ENCODE measurements at regions not wholly inside any gene's neighbourhood (a gene's known extent, or its start where the extent isn't known, plus 50 kb on each side); places are given as distances from the start of the nearest gene placed in this dataset.

- no peak overlapping the region for H2AK5ac ChIP-seq (ENCODE audit: low read depth, low read length)
- H3K4me2 ChIP-seq (ENCODE audit: insufficient read depth, low read length, poor library complexity, severe bottlenecking) = no peak overlapping the region
- H4K91ac ChIP-seq (ENCODE audit: low read depth, low read length, poor library complexity) = no peak overlapping the region
- no peaks in the 10 kb centered on the region for H3K27me3 ChIP-seq (ENCODE audit: control insufficient read depth in 3 of 3, insufficient read depth in 3 of 3, low read depth in 1 of 3, low read length in 3 of 3)
- no peak for DNase-seq (ENCODE audit: low spot score)
- no peaks in the 10 kb centered on the region for H3K79me1 ChIP-seq (ENCODE audit: low read depth, low read length)
- no peak overlapping the region for H3K23ac ChIP-seq (ENCODE audit: low read depth, low read length, poor library complexity)
- H3K18ac ChIP-seq (ENCODE audit: low read length) = no peak overlapping the region
- no CpG with 5 or more reads among the region's 1 CpG for WGBS, 2 donors (ENCODE audit: extremely low coverage in 2 of 2, insufficient read length in 2 of 2, insufficient replicate concordance in 1 of 2)
- no peak overlapping the region for H2BK5ac ChIP-seq (ENCODE audit: low read length)
- no peak overlapping the region for H2BK12ac ChIP-seq (ENCODE audit: low read length)
- H2BK120ac ChIP-seq (ENCODE audit: low read depth, low read length) = no peak overlapping the region
- no peak overlapping the region for H3K4me3 ChIP-seq (ENCODE audit: low read length in 2 of 2)
- no peak overlapping the region for H2BK15ac ChIP-seq (ENCODE audit: low read length)
- no peak overlapping the region for H3K27ac ChIP-seq (replicated peaks; ENCODE audit: low read length)
- H3K9ac ChIP-seq (ENCODE audit: low read depth, low read length, poor library complexity) = no peak overlapping the region
- H2AFZ ChIP-seq (ENCODE audit: low read length) = no peak overlapping the region
- H4K8ac ChIP-seq (ENCODE audit: low read depth, low read length) = no peak overlapping the region
- no peaks in the 10 kb centered on the region for H3K36me3 ChIP-seq (replicated peaks in 1 of 2; ENCODE audit: control insufficient read depth in 2 of 2, insufficient read depth in 2 of 2, low read length in 2 of 2)
- no peaks in the 10 kb centered on the region for H3K9me3 ChIP-seq (replicated peaks in 1 of 2; ENCODE audit: control insufficient read depth in 2 of 2, insufficient read depth in 1 of 2, low read depth in 1 of 2, low read length in 2 of 2)
- no peaks in the 10 kb centered on the region for H3K4me1 ChIP-seq (ENCODE audit: control insufficient read depth in 2 of 2, insufficient read depth in 1 of 2, low read depth in 1 of 2, low read length in 2 of 2)
- H3K4ac ChIP-seq (ENCODE audit: low read length) = no peak overlapping the region
- no peak overlapping the region for H3K14ac ChIP-seq (ENCODE audit: low read length)
Observed at GRCh38 chr4:116400480-116400879, 684.9 kb downstream of the TRAM1L1 start.

DNA sequence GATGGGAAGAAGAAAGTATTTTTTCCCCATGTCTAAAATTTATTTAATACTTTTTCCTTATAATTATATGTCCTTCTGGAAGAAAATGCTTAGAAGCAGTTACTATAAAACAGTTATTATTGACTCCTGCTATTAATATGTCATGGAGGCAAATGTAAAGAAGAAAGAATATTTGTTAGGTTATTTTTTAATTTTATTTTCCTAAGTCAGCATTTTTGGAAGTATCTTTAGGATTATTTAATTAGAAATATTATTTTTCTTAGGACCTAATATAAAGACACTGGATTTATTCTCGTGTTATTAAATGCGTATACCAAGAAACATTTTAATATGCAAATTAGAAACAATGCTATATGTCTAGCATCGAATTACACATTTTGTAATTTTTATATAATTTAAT is 687.7 kb downstream of the TRAM1L1 start:
- Histone ChIP-seq H4K91ac (ENCODE audit: low read depth, low read length, poor library complexity) (no peak overlapping the region), H2BK120ac (ENCODE audit: low read depth, low read length) (no peak overlapping the region), H3K4me1 (ENCODE audit: control insufficient read depth in 2 of 2, insufficient read depth in 1 of 2, low read depth in 1 of 2, low read length in 2 of 2) (no peaks in the 10 kb centered on the region), H3K18ac (ENCODE audit: low read length) (no peak overlapping the region), H3K14ac (ENCODE audit: low read length) (no peak overlapping the region), H3K4me3 (ENCODE audit: low read length in 2 of 2) (no peak overlapping the region), H3K4me2 (ENCODE audit: insufficient read depth, low read length, poor library complexity, severe bottlenecking) (no peak overlapping the region), H3K9me3 (replicated peaks in 1 of 2; ENCODE audit: control insufficient read depth in 2 of 2, insufficient read depth in 1 of 2, low read depth in 1 of 2, low read length in 2 of 2) (no peaks in the 10 kb centered on the region), H2AK5ac (ENCODE audit: low read depth, low read length) (no peak overlapping the region), H4K8ac (ENCODE audit: low read depth, low read length) (no peak overlapping the region), H3K36me3 (replicated peaks in 1 of 2; ENCODE audit: control insufficient read depth in 2 of 2, insufficient read depth in 2 of 2, low read length in 2 of 2) (no peaks in the 10 kb centered on the region), H3K23ac (ENCODE audit: low read depth, low read length, poor library complexity) (no peak overlapping the region), H3K27ac (replicated peaks; ENCODE audit: low read length) (no peak overlapping the region), H3K27me3 (ENCODE audit: control insufficient read depth in 3 of 3, insufficient read depth in 3 of 3, low read depth in 1 of 3, low read length in 3 of 3) (no peaks in the 10 kb centered on the region), H3K4ac (ENCODE audit: low read length) (no peak overlapping the region), H2BK12ac (ENCODE audit: low read length) (no peak overlapping the region), H2BK15ac (ENCODE audit: low read length) (no peak overlapping the region), H3K79me1 (ENCODE audit: low read depth, low read length) (no peaks in the 10 kb centered on the region), H2AFZ (ENCODE audit: low read length) (no peak overlapping the region), H2BK5ac (ENCODE audit: low read length) (no peak overlapping the region), H3K9ac (ENCODE audit: low read depth, low read length, poor library complexity) (no peak overlapping the region)
- DNase-seq (ENCODE audit: low spot score) = no peak
- no CpG with 5 or more reads among the region's 3 CpGs for whole genome bisulfite sequencing, 2 donors (ENCODE audit: extremely low coverage in 2 of 2, insufficient read length in 2 of 2, insufficient replicate concordance in 1 of 2)

- H3K4me3 ChIP-seq (ENCODE audit: low read length in 2 of 2) = no peak overlapping the region
- H2AK5ac ChIP-seq (ENCODE audit: low read depth, low read length) = no peak overlapping the region
- H2BK12ac ChIP-seq (ENCODE audit: low read length) = no peak overlapping the region
- H3K18ac ChIP-seq (ENCODE audit: low read length) = no peak overlapping the region
- no peak overlapping the region for H2BK120ac ChIP-seq (ENCODE audit: low read depth, low read length)
- H3K14ac ChIP-seq (ENCODE audit: low read length) = no peak overlapping the region
- H3K9me3 ChIP-seq (replicated peaks in 1 of 2; ENCODE audit: control insufficient read depth in 2 of 2, insufficient read depth in 1 of 2, low read depth in 1 of 2, low read length in 2 of 2) = no peaks in the 10 kb centered on the region
- H3K4me2 ChIP-seq (ENCODE audit: insufficient read depth, low read length, poor library complexity, severe bottlenecking) = no peak overlapping the region
- no peaks in the 10 kb centered on the region for H3K4me1 ChIP-seq (ENCODE audit: control insufficient read depth in 2 of 2, insufficient read depth in 1 of 2, low read depth in 1 of 2, low read length in 2 of 2)
- no peak overlapping the region for H3K9ac ChIP-seq (ENCODE audit: low read depth, low read length, poor library complexity)
- no peak overlapping the region for H3K4ac ChIP-seq (ENCODE audit: low read length)
- no peak overlapping the region for H2BK5ac ChIP-seq (ENCODE audit: low read length)
- no peak overlapping the region for H4K8ac ChIP-seq (ENCODE audit: low read depth, low read length)
- no peak for DNase-seq (ENCODE audit: low spot score)
- no peak overlapping the region for H2BK15ac ChIP-seq (ENCODE audit: low read length)
- H3K27me3 ChIP-seq (ENCODE audit: control insufficient read depth in 3 of 3, insufficient read depth in 3 of 3, low read depth in 1 of 3, low read length in 3 of 3) = no peaks in the 10 kb centered on the region
- H3K27ac ChIP-seq (replicated peaks; ENCODE audit: low read length) = no peak overlapping the region
- no peaks in the 10 kb centered on the region for H3K79me1 ChIP-seq (ENCODE audit: low read depth, low read length)
- peak overlapping the region; percentile 29 for H2AFZ ChIP-seq (ENCODE audit: low read length)
- H3K23ac ChIP-seq (ENCODE audit: low read depth, low read length, poor library complexity) = no peak overlapping the region
- H3K36me3 ChIP-seq (replicated peaks in 1 of 2; ENCODE audit: control insufficient read depth in 2 of 2, insufficient read depth in 2 of 2, low read length in 2 of 2) = no peaks in the 10 kb centered on the region
- H4K91ac ChIP-seq (ENCODE audit: low read depth, low read length, poor library complexity) = no peak overlapping the region
Observed at GRCh38 chr4:116397291-116397690, 688.1 kb downstream of the TRAM1L1 start.

GRCh38 chr4:116395408-116395807 is 690.0 kb downstream of the TRAM1L1 start:
- H2BK12ac ChIP-seq (ENCODE audit: low read length) = no peak overlapping the region
- no peak overlapping the region for H4K91ac ChIP-seq (ENCODE audit: low read depth, low read length, poor library complexity)
- no peaks in the 10 kb centered on the region for H3K79me1 ChIP-seq (ENCODE audit: low read depth, low read length)
- H3K4me3 ChIP-seq (ENCODE audit: low read length in 2 of 2) = no peak overlapping the region
- no peak overlapping the region for H3K9ac ChIP-seq (ENCODE audit: low read depth, low read length, poor library complexity)
- H2AFZ ChIP-seq (ENCODE audit: low read length) = no peak overlapping the region
- H2AK5ac ChIP-seq (ENCODE audit: low read depth, low read length) = no peak overlapping the region
- no peak overlapping the region for H3K23ac ChIP-seq (ENCODE audit: low read depth, low read length, poor library complexity)
- no peak overlapping the region for H2BK5ac ChIP-seq (ENCODE audit: low read length)
- no peak overlapping the region for H3K18ac ChIP-seq (ENCODE audit: low read length)
- H3K36me3 ChIP-seq (replicated peaks in 1 of 2; ENCODE audit: control insufficient read depth in 2 of 2, insufficient read depth in 2 of 2, low read length in 2 of 2) = no peaks in the 10 kb centered on the region
- no peaks in the 10 kb centered on the region for H3K27me3 ChIP-seq (ENCODE audit: control insufficient read depth in 3 of 3, insufficient read depth in 3 of 3, low read depth in 1 of 3, low read length in 3 of 3)
- no peak for DNase-seq (ENCODE audit: low spot score)
- no peaks in the 10 kb centered on the region for H3K9me3 ChIP-seq (replicated peaks in 1 of 2; ENCODE audit: control insufficient read depth in 2 of 2, insufficient read depth in 1 of 2, low read depth in 1 of 2, low read length in 2 of 2)
- no peak overlapping the region for H4K8ac ChIP-seq (ENCODE audit: low read depth, low read length)
- no peak overlapping the region for H2BK120ac ChIP-seq (ENCODE audit: low read depth, low read length)
- no peak overlapping the region for H3K14ac ChIP-seq (ENCODE audit: low read length)
- H3K27ac ChIP-seq (replicated peaks; ENCODE audit: low read length) = no peak overlapping the region
- no peak overlapping the region for H2BK15ac ChIP-seq (ENCODE audit: low read length)
- no peak overlapping the region for H3K4ac ChIP-seq (ENCODE audit: low read length)
- no peaks in the 10 kb centered on the region for H3K4me1 ChIP-seq (ENCODE audit: control insufficient read depth in 2 of 2, insufficient read depth in 1 of 2, low read depth in 1 of 2, low read length in 2 of 2)
- no peak overlapping the region for H3K4me2 ChIP-seq (ENCODE audit: insufficient read depth, low read length, poor library complexity, severe bottlenecking)
- WGBS, 2 donors (ENCODE audit: extremely low coverage in 2 of 2, insufficient read length in 2 of 2, insufficient replicate concordance in 1 of 2) = no CpG with 5 or more reads among the region's 3 CpGs

All from neuronal stem cell (in vitro differentiated cells).